ENCODE measurements at regions not wholly inside any gene's neighbourhood (a gene's known extent, or its start where the extent isn't known, plus 50 kb on each side); places are given as distances from the start of the nearest gene placed in this dataset.
A peak's percentile ranks its signal among the peaks of the same experiment; 100 is the strongest.
"Not testable (repeated sequence)": the region's sequence is repeated elsewhere in the genome, so short reads cannot be mapped to it uniquely, and the experiment has no call there.

DNA sequence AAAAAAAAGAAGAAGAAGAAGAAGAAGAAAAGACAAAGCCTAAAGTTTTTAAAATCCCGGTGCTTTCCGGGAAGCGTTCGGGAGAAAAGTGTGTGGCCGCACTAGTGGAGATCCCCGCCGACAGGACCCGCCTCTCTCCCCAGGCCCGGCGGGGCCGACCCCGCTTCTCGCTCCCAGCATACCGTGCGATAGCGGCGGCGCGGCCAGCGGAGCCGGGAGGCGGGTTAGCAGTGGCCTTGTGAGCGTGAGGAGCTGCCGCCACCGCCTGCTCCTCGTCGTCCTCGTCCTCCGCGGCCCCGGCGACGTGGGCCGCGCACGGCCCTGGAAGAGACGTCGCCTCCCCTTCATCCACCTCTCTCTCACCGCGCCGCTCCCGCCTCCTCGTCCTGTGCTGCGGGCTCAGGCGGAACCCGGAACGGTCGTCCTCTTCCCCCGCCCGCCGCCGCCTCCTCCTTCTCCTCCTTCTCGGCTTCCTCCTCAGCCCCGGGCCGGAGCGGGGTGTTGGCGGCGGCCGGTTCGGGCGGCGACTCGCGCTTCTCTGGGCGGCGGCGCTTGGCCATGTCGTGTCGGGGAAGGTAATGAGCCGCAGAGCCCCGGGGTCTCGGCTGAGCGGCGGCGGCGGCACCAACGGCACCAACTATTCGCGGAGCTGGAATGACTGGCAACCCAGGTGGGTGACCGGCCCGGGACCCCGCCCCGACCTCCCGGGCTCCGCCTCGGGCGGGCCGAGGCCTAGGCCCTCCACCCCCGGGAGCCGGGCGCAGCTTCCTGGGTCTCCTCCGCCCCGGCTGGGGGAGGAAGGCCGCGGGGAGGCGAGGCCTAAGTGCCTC lies 62.6 kb upstream of the CDR2 start:
- peak; percentile 65 for DNase-seq

DNA sequence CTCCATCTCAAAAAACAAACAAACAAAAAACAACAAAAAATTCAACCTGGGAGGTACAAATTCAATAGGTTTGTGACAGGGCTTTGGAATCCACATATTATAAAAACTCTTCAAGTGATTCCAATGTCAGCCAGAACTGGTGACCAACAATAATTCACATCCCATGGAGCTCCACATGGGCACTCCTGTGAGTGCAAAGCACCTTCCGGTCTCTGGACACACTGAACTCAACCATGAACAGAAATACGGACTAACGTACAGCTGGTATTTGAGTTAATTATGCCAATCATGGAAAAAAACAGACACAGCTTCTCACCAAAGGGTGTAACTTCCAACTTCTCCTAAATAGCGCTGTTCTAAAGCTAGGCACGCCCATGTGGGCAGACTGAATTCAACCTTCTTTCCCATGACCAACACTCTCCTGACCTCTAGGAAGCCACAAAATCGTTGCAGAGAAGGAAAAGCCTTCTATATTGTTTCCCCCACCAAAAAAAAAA lies 62.0 kb upstream of the CDR2 start:
- not testable (repeated sequence) for DNase-seq

DNA sequence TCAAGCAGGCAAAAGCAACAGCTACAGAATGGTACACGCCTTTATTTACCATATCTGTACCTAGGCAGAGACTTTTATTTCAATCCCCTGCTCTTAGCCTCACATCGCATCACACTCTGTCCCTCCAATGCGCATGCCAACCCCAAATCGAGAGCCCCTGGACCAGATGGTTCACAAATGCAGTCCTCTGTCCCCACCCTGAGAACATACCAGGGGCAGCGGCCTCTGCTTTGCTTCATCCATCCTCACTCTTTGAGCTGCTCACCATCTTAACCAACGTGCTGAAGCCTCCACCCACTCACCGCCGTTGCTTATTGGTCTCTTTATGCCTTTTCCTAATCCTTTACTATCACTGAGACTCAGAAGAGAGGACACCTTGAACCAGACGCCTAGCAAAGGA lies 56.9 kb upstream of the CDR2 start:
- DNase-seq, result not testable (repeated sequence)

- no peak for DNase-seq
Observed at GRCh38 chr16:22428654-22429053, 54.2 kb upstream of the CDR2 start.

DNA sequence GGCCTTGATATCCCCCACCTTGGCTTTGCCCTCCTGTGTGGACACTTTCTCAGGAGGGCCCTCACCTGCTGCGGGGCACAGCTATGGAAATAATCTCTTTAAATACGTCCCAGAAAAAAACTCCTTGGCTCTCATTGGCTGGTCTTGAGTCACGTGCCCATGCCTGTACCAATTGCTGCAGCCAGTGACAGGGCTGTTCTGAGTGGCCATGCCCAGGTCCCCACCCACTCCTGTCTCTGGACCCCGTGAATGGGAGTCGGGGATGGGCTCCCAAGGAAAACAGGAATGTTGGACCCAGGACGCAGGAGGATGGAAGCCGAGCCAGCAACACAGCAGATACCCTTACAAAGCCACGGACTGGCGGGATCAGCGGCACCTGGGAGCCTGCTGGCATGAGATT lies 53.1 kb upstream of the CDR2 start:
- DNase-seq, result no peak

- no peak for DNase-seq
Observed at GRCh38 chr16:22425847-22426246, 51.4 kb upstream of the CDR2 start.

- DNase-seq, result no peak
Observed at GRCh38 chr16:22425036-22425801, 50.8 kb upstream of the CDR2 start.

GRCh38 chr16:22424161-22424937 lies 49.9 kb upstream of the CDR2 start:
- DNase-seq, result no peak
